Body of pancreas (tissue), 4 donors: ENCODE measurements at regions not wholly inside any gene's neighbourhood (a gene's known extent, or its start where the extent isn't known, plus 50 kb on each side); places are given as distances from the start of the nearest gene placed in this dataset.

Experiments
- ATAC-seq: fragments of 150-250 bp; one replicate; pipeline ENCODE4 v1.9.1; 2016
- DNase-seq, 4 donors: peaks; one replicate each; pipeline ENCODE4 v3.0.0-alpha.2; 2019
- H3K27ac ChIP-seq, 4 donors: fragments of 200-600 bp; sonication (generic); 1 replicate in 3 of 4; 2 replicates in 1 of 4; pipeline versions ENCODE4 v1.5.1 to v1.6.1; 2016 to 2019; ENCODE audit warnings: mild to moderate bottlenecking in 1 of 4, mixed read lengths in 1 of 4, moderate library complexity in 1 of 4
- H3K27me3 ChIP-seq, 2 donors: fragments of 200-600 bp; sonication (generic); one replicate each; pipeline ENCODE4 v1.6.0; 2016; ENCODE audit warnings: mild to moderate bottlenecking in 1 of 2
- H3K36me3 ChIP-seq, 2 donors: fragments of 200-600 bp; sonication (generic); replicated peaks in 1 of 2; 2 replicates each; pipeline ENCODE4 v1.5.1; 2016; ENCODE audit warnings: low read depth in 2 of 2; ENCODE audit not compliant: insufficient read depth in 1 of 2
- H3K4me1 ChIP-seq: fragments of 200-600 bp; sonication (generic); one replicate; pipeline ENCODE4 v1.6.0; 2016
- H3K4me3 ChIP-seq, 2 donors: fragments of 200-600 bp; sonication (generic); 1 replicate in 1 of 2; 2 replicates in 1 of 2; pipeline ENCODE4 v1.5.1; 2016 to 2019
- H3K9me3 ChIP-seq, 3 donors: fragments of 200-600 bp; sonication (generic); 1 replicate in 2 of 3; 2 replicates in 1 of 3; pipeline ENCODE4 v1.5.1; 2016
- POLR2A ChIP-seq, 3 donors: fragments of 450-650 bp; IDR thresholded peaks; one replicate each; pipeline ENCODE4 v1.6.1; 2016; ENCODE audit warnings: antibody characterized with exemption in 3 of 3, mild to moderate bottlenecking in 2 of 3
- WGBS, 2 donors: methylation state at CpG; one replicate each; pipeline ENCODE4 v1.1.5; 2017; 5-methylcytosine and 5-hydroxymethylcytosine counted together
- intact Hi-C: fragments of 100-400 bp; cut with DNase I; formaldehyde crosslinking; loops from one replicate; pipeline ENCODE4 v1.15.1; 2023
- TF ChIP-seq, protein P1 (sequence below), 7 experiments: fragments of 450-650 bp in 4 of 7; fragments of 200-600 bp in 3 of 7; sonication (generic) in 3 of 7; IDR thresholded peaks; one replicate each; pipeline ENCODE4 v1.5.1; 2016 to 2019; ENCODE audit warnings: antibody characterized with exemption in 7 of 7

GRCh38 chr20:50249447-50250388 is 59.1 kb downstream of the CEBPB start:
- WGBS, 2 donors: 52 to 58% methylated on average over 8 to 11 of the region's 11 CpGs
- Histone ChIP-seq H3K4me1 (peaks cover 35% of the 10 kb centered on the region), H3K27ac (peak overlapping the region in 3 of 4 donors; percentile 5 to 26 (median 7)), H3K27me3 (no peaks in the 10 kb centered on the region), H3K4me3 (no peak overlapping the region), H3K36me3 (no peaks in the 10 kb centered on the region), H3K9me3 (no peaks in the 10 kb centered on the region)
- DNase-seq (no peak), ATAC-seq (no peak)
- TF ChIP-seq, protein P1, sequence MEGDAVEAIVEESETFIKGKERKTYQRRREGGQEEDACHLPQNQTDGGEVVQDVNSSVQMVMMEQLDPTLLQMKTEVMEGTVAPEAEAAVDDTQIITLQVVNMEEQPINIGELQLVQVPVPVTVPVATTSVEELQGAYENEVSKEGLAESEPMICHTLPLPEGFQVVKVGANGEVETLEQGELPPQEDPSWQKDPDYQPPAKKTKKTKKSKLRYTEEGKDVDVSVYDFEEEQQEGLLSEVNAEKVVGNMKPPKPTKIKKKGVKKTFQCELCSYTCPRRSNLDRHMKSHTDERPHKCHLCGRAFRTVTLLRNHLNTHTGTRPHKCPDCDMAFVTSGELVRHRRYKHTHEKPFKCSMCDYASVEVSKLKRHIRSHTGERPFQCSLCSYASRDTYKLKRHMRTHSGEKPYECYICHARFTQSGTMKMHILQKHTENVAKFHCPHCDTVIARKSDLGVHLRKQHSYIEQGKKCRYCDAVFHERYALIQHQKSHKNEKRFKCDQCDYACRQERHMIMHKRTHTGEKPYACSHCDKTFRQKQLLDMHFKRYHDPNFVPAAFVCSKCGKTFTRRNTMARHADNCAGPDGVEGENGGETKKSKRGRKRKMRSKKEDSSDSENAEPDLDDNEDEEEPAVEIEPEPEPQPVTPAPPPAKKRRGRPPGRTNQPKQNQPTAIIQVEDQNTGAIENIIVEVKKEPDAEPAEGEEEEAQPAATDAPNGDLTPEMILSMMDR (IDR thresholded peaks at IDR 0.05): no peak
- no peak for TF ChIP-seq POLR2A (IDR thresholded peaks at IDR 0.05)
- intact Hi-C loops: no loop called here

- ATAC-seq: no peak
- WGBS, 2 donors: 80 to 86% methylated on average over 6 to 14 of the region's 15 CpGs
- H3K27me3 ChIP-seq: no peaks in the 10 kb centered on the region
Observed at GRCh38 chr20:50250679-50251382, 60.2 kb downstream of the CEBPB start.

GRCh38 chr20:50251383-50251748 is 60.7 kb downstream of the CEBPB start:
- 90 to 93% methylated on average over 6 to 11 of the region's 11 CpGs for WGBS, 2 donors

More at GRCh38 chr20:50250679-50251382, 60.2 kb downstream of the CEBPB start:
- intact Hi-C loops: no loop called here
- Histone ChIP-seq H3K27ac (no peak overlapping the region), H3K4me1 (peaks cover 26% of the 10 kb centered on the region), H3K4me3 (no peak overlapping the region), H3K9me3 (no peaks in the 10 kb centered on the region), H3K36me3 (no peaks in the 10 kb centered on the region)
- peak in 3 of 4 donors; percentile 41 to 58 (median 48) for DNase-seq
- TF ChIP-seq POLR2A (IDR thresholded peaks at IDR 0.05): no peak
- TF ChIP-seq, protein P1 (IDR thresholded peaks at IDR 0.05): no peak

DNA sequence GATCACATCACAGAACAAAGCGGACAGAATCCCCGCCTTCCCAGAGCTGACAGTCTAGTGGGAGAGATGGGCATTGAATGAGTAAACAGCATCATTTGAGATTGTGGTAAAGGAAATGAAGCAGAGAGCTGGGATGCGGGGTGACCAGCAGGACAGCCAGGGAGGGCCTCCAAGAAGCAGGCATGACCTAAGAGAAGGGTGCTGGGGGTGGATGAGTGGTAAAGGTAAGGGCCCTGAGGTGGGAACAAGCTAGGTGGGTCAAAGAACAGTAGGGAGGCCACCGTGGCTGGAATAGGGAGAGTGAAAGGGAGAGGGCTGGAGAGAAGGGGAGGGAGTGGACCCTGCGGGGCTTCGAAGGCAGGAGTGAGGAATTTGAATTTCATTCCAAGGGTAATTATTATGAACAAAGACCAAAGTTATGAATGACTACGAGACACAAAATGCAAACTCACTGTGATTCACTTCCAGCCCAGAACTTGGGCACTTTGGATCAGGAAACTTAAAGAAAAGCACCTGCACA is 61.4 kb downstream of the CEBPB start:
- Histone ChIP-seq H3K36me3 (no peaks in the 10 kb centered on the region), H3K27me3 (no peaks in the 10 kb centered on the region), H3K4me1 (peaks cover 16% of the 10 kb centered on the region), H3K27ac (no peak overlapping the region), H3K9me3 (no peaks in the 10 kb centered on the region), H3K4me3 (no peak overlapping the region)
- DNase-seq: no peak
- ATAC-seq: no peak
- no peak for TF ChIP-seq POLR2A (IDR thresholded peaks at IDR 0.05)
- TF ChIP-seq, protein P1 (IDR thresholded peaks at IDR 0.05): no peak
- WGBS, 2 donors: 81 to 86% methylated on average over 7 of the region's 7 CpGs
- intact Hi-C loops: no loop called here

More at GRCh38 chr20:50251383-50251748, 60.7 kb downstream of the CEBPB start:
- Histone ChIP-seq H3K4me1 (peaks cover 21% of the 10 kb centered on the region), H3K36me3 (no peaks in the 10 kb centered on the region), H3K4me3 (no peak overlapping the region), H3K9me3 (no peaks in the 10 kb centered on the region), H3K27ac (no peak overlapping the region), H3K27me3 (no peaks in the 10 kb centered on the region)
- intact Hi-C loops: no loop called here
- no peak for DNase-seq
- ATAC-seq: no peak
- TF ChIP-seq, protein P1 (IDR thresholded peaks at IDR 0.05): no peak
